PC-3 (cell line): ENCODE measurements at regions not wholly inside any gene's neighbourhood (a gene's known extent, or its start where the extent isn't known, plus 50 kb on each side); places are given as distances from the start of the nearest gene placed in this dataset.
A peak's percentile ranks its signal among the peaks of the same experiment; 100 is the strongest.

Source experiments
- ATAC-seq: fragments of 200-7000 bp; cut with Tn5 transposase; 2 replicates; pipeline ENCODE4 v1.9.1; 2020; ENCODE audit warnings: mild to moderate bottlenecking, moderate library complexity
- BruUV-seq: library from RNA; stranded (reverse); fragments of 400-500 nt; replicated peaks from 2 replicates; lab custom pipeline; 2021; lab: Mats Ljungman, UMichigan
- CTCF ChIA-PET: fragments of 300-600 bp; sonication (Branson Sonifier 250); formaldehyde crosslinking; loops from one replicate; lab custom pipeline; 2022; ENCODE audit warnings: antibody characterized with exemption; lab: Charles Lee
- POLR2A ChIA-PET: fragments of 300-600 bp; sonication (Branson Sonifier 250); formaldehyde crosslinking; loops from one replicate; lab custom pipeline; 2022; ENCODE audit warnings: antibody characterized with exemption; ENCODE audit not compliant: unreplicated experiment; lab: Charles Lee
- DNase-seq: peaks from one replicate; pipeline ENCODE4 v3.0.0-alpha.2; 2015
- H2AFZ ChIP-seq: fragments of 300-600 bp; sonication (generic); 2 replicates; pipeline ENCODE4 v1.6.0; 2016; ENCODE audit warnings: antibody characterized with exemption, low read length
- H3F3A ChIP-seq: fragments of 300-600 bp; sonication (generic); one replicate; pipeline ENCODE4 v1.6.0; 2017; ENCODE audit warnings: antibody characterized with exemption, low read length, control low read depth, mild to moderate bottlenecking; ENCODE audit not compliant: unreplicated experiment
- H3K27ac ChIP-seq: fragments of 300-600 bp; sonication (generic); 2 replicates; pipeline ENCODE4 v1.5.1; 2016; ENCODE audit warnings: mild to moderate bottlenecking, low read length
- H3K27me3 ChIP-seq: fragments of 300-600 bp; sonication (generic); 2 replicates; pipeline ENCODE4 v1.6.1; 2016; ENCODE audit warnings: low read length, mixed read lengths
- H3K36me3 ChIP-seq: fragments of 300-600 bp; sonication (generic); 2 replicates; pipeline ENCODE4 v1.6.1; 2016; ENCODE audit warnings: low read depth, mixed run types, low read length, mixed read lengths
- H3K4me1 ChIP-seq: fragments of 300-600 bp; sonication (generic); 2 replicates; pipeline ENCODE4 v1.5.1; 2016; ENCODE audit warnings: low read length; ENCODE audit not compliant: insufficient read depth
- H3K4me2 ChIP-seq: fragments of 300-600 bp; sonication (generic); 2 replicates; pipeline ENCODE4 v1.6.0; 2016; ENCODE audit warnings: low read length
- H3K4me3 ChIP-seq: fragments of 300-600 bp; sonication (generic); 2 replicates; pipeline ENCODE4 v1.5.1; 2016; ENCODE audit warnings: mild to moderate bottlenecking, low read length, mixed read lengths
- H3K79me2 ChIP-seq: fragments of 300-600 bp; sonication (generic); 2 replicates; pipeline ENCODE4 v1.6.1; 2017; ENCODE audit warnings: low read length, mixed read lengths
- H3K9ac ChIP-seq: fragments of 300-600 bp; sonication (generic); 2 replicates; pipeline ENCODE4 v1.6.0; 2016; ENCODE audit warnings: mild to moderate bottlenecking, low read length
- H3K9me2 ChIP-seq: fragments of 300-600 bp; sonication (generic); replicated peaks from 2 replicates; pipeline ENCODE4 v1.6.1; 2016; ENCODE audit warnings: mixed run types, low read length, mixed read lengths
- H3K9me3 ChIP-seq: fragments of 300-600 bp; sonication (generic); 2 replicates; pipeline ENCODE4 v1.6.1; 2016; ENCODE audit warnings: low read length, mixed read lengths
- H4K20me1 ChIP-seq: fragments of 300-600 bp; sonication (generic); 2 replicates; pipeline ENCODE4 v1.6.1; 2016; ENCODE audit warnings: low read length, mixed read lengths
- CTCF ChIP-seq: fragments of 300-600 bp; sonication (generic); conservative IDR thresholded peaks from 2 replicates; pipeline ENCODE4 v1.5.1; 2017; ENCODE audit warnings: antibody characterized with exemption, low read depth, mild to moderate bottlenecking, low read length
- EZH2 ChIP-seq: fragments of 300-600 bp; sonication (generic); IDR thresholded peaks from one replicate; pipeline ENCODE4 v1.6.1; 2017; ENCODE audit warnings: antibody characterized with exemption, mild to moderate bottlenecking, low read length; ENCODE audit not compliant: unreplicated experiment
- EZH2phosphoT487 ChIP-seq: fragments of 300-600 bp; sonication (generic); IDR thresholded peaks from 2 replicates; pipeline ENCODE4 v1.6.1; 2018; ENCODE audit warnings: mild to moderate bottlenecking, antibody characterized with exemption, low read length, borderline replicate concordance
- intact Hi-C: fragments of 100-400 bp; cut with micrococcal nuclease; formaldehyde crosslinking; loops from 2 replicates; pipeline ENCODE4 v1.9.0; 2023

- no peak overlapping the region for H3K27ac ChIP-seq
- H3F3A ChIP-seq: no peaks in the 10 kb centered on the region
- no peak overlapping the region for H2AFZ ChIP-seq
- H3K79me2 ChIP-seq: no peaks in the 10 kb centered on the region
- ChIA-PET POLR2A (no interaction called here), CTCF (no interaction called here)
- peak; percentile 65 for DNase-seq
- no peaks in the 10 kb centered on the region for H4K20me1 ChIP-seq
- BruUV-seq: no TSS peak
- no peaks in the 10 kb centered on the region for H3K36me3 ChIP-seq
- H3K27me3 ChIP-seq: peaks cover 36% of the 10 kb centered on the region
- no peak for ATAC-seq
- intact Hi-C loops: no loop called here
- no peak overlapping the region for H3K4me3 ChIP-seq
- no peaks in the 10 kb centered on the region for H3K4me1 ChIP-seq
- TF ChIP-seq EZH2phosphoT487: no peak
- no peak for TF ChIP-seq CTCF
- no peak for TF ChIP-seq EZH2
- no peaks in the 10 kb centered on the region for H3K9me2 ChIP-seq
- H3K9me3 ChIP-seq: no peaks in the 10 kb centered on the region
- no peak overlapping the region for H3K9ac ChIP-seq
- no peak overlapping the region for H3K4me2 ChIP-seq
Observed at GRCh38 chr9:135281791-135282737, 194.6 kb downstream of the OLFM1 start.

- H4K20me1 ChIP-seq: no peaks in the 10 kb centered on the region
- no peak overlapping the region for H2AFZ ChIP-seq
- no peaks in the 10 kb centered on the region for H3K9me3 ChIP-seq
- no peaks in the 10 kb centered on the region for H3K79me2 ChIP-seq
- no peaks in the 10 kb centered on the region for H3K9me2 ChIP-seq
- H3F3A ChIP-seq: no peaks in the 10 kb centered on the region
- H3K9ac ChIP-seq: no peak overlapping the region
- H3K27me3 ChIP-seq: peaks cover 34% of the 10 kb centered on the region
- ChIA-PET CTCF (no interaction called here), POLR2A (no interaction called here)
- H3K4me2 ChIP-seq: no peak overlapping the region
- intact Hi-C loops: no loop called here
- H3K27ac ChIP-seq: no peak overlapping the region
- no peak for DNase-seq
- no TSS peak for BruUV-seq
- ATAC-seq: no peak
- H3K36me3 ChIP-seq: no peaks in the 10 kb centered on the region
- H3K4me3 ChIP-seq: no peak overlapping the region
- TF ChIP-seq EZH2: no peak
- no peak for TF ChIP-seq CTCF
- no peak for TF ChIP-seq EZH2phosphoT487
- no peaks in the 10 kb centered on the region for H3K4me1 ChIP-seq
Observed at GRCh38 chr9:135282808-135283207, 195.3 kb downstream of the OLFM1 start.

GRCh38 chr9:135283671-135284070 lies 195.9 kb upstream of the PPP1R26 start:
- Histone ChIP-seq H3K4me2 (no peak overlapping the region), H2AFZ (no peak overlapping the region), H4K20me1 (no peaks in the 10 kb centered on the region), H3K9ac (no peak overlapping the region), H3K27me3 (peaks cover 27% of the 10 kb centered on the region), H3K9me2 (no peaks in the 10 kb centered on the region), H3K4me3 (no peak overlapping the region), H3K36me3 (no peaks in the 10 kb centered on the region), H3K9me3 (no peaks in the 10 kb centered on the region), H3K4me1 (no peaks in the 10 kb centered on the region), H3F3A (no peaks in the 10 kb centered on the region), H3K79me2 (no peaks in the 10 kb centered on the region), H3K27ac (no peak overlapping the region)
- no peak for TF ChIP-seq EZH2phosphoT487
- TF ChIP-seq CTCF: no peak
- no peak for TF ChIP-seq EZH2
- CTCF ChIA-PET: no interaction called here
- intact Hi-C loops: no loop called here
- POLR2A ChIA-PET: no interaction called here
- ATAC-seq (no peak), DNase-seq (no peak)
- BruUV-seq: no TSS peak
